GM12875 (cell line): ENCODE measurements at regions not wholly inside any gene's neighbourhood (a gene's known extent, or its start where the extent isn't known, plus 50 kb on each side); places are given as distances from the start of the nearest gene placed in this dataset.

Experiments used
- H3K4me3 ChIP-seq: one replicate; pipeline ENCODE4 v1.5.1; 2011; ENCODE audit warnings: low read depth, low read length, control low read depth
- CTCF ChIP-seq: IDR thresholded peaks from 2 replicates; pipeline ENCODE4 v1.5.1; 2011; ENCODE audit warnings: low read depth, mild to moderate bottlenecking, control low read depth, inconsistent platforms, low read length, moderate library complexity, borderline replicate concordance; ENCODE audit not compliant: insufficient read depth

- H3K4me3 ChIP-seq: no peak overlapping the region
- TF ChIP-seq CTCF: no peak
Measured at GRCh38 chr5:68416714-68417113, 201.2 kb downstream of the PIK3R1 start.

GRCh38 chr5:68418201-68418600 is 202.6 kb downstream of the PIK3R1 start:
- no peak for TF ChIP-seq CTCF
- H3K4me3 ChIP-seq: no peak overlapping the region

- no peak for TF ChIP-seq CTCF
- no peak overlapping the region for H3K4me3 ChIP-seq
Measured at GRCh38 chr5:68418680-68419079, 203.1 kb downstream of the PIK3R1 start.

GRCh38 chr5:68419081-68419636 is 203.6 kb downstream of the PIK3R1 start:
- no peak for TF ChIP-seq CTCF
- H3K4me3 ChIP-seq: no peak overlapping the region

GRCh38 chr5:68419637-68420452 is 204.3 kb downstream of the PIK3R1 start:
- H3K4me3 ChIP-seq: no peak overlapping the region
- no peak for TF ChIP-seq CTCF

GRCh38 chr5:68420476-68421344 is 205.2 kb downstream of the PIK3R1 start:
- TF ChIP-seq CTCF: no peak
- H3K4me3 ChIP-seq: no peak overlapping the region
